Adrenal gland (tissue), 9 donors: ENCODE measurements at regions not wholly inside any gene's neighbourhood (a gene's known extent, or its start where the extent isn't known, plus 50 kb on each side); places are given as distances from the start of the nearest gene placed in this dataset.

Source experiments
- DNase-seq, 7 donors: peaks; one replicate each; pipeline ENCODE4 v3.0.0-alpha.2; 2019 to 2020
- H3K27ac ChIP-seq, 5 donors: fragments of 200-600 bp; sonication (generic) in 4 of 5; 1 replicate in 3 of 5; 2 replicates in 2 of 5; pipeline versions ENCODE4 v1.5.1 to v1.8.0; 2016 to 2020; ENCODE audit warnings: mild to moderate bottlenecking in 1 of 5
- H3K27me3 ChIP-seq: fragments of 200-600 bp; 2 replicates; pipeline ENCODE4 v1.8.0; 2021
- H3K36me3 ChIP-seq, 2 donors: fragments of 200-600 bp; replicated peaks in 1 of 2; 1 replicate in 1 of 2; 2 replicates in 1 of 2; pipeline versions ENCODE4 v1.5.1 to v1.8.0; 2018 to 2022
- H3K4me1 ChIP-seq, 2 donors: fragments of 200-600 bp; replicated peaks in 1 of 2; 1 replicate in 1 of 2; 2 replicates in 1 of 2; pipeline versions ENCODE4 v1.5.1 to v1.8.0; 2018 to 2021
- H3K4me3 ChIP-seq, 4 donors: fragments of 200-600 bp; sonication (generic) in 3 of 4; one replicate each; pipeline ENCODE4 v1.5.1; 2016 to 2018
- H3K9me3 ChIP-seq, 3 donors: fragments of 200-600 bp; sonication (generic) in 1 of 3; replicated peaks in 1 of 3; 1 replicate in 2 of 3; 2 replicates in 1 of 3; pipeline versions ENCODE4 v1.5.1 to v1.8.0; 2016 to 2021
- CTCF ChIP-seq, 6 experiments: fragments of 450-650 bp in 4 of 6; fragments of 200-600 bp in 2 of 6; sonication (generic) in 1 of 6; IDR thresholded peaks; 1 replicate in 5 of 6; 2 replicates in 1 of 6; pipeline versions ENCODE4 v1.5.1 to v1.8.0; 2016 to 2021; ENCODE audit warnings: antibody characterized with exemption in 6 of 6, mild to moderate bottlenecking in 2 of 6, moderate library complexity in 1 of 6
- POLR2A ChIP-seq, 2 donors: fragments of 450-650 bp; IDR thresholded peaks; one replicate each; pipeline ENCODE4 v1.6.1; 2017; ENCODE audit warnings: antibody characterized with exemption in 2 of 2, mild to moderate bottlenecking in 2 of 2, moderate library complexity in 1 of 2
- WGBS, 4 donors: extraction: QIAGEN DNeasy Blood & Tissue Kit in 2 of 4; methylation state at CpG; one replicate each; pipeline versions ENCODE4 v1.1.5 to v1.1.7; 2013 to 2017; 5-methylcytosine and 5-hydroxymethylcytosine counted together
- intact Hi-C, 2 donors: fragments of 100-400 bp; cut with DNase I; formaldehyde crosslinking; loops; one replicate each; pipeline versions ENCODE4 v1.14.1 to v1.15.0; 2022 to 2023
- donor health status: healthy with polysubstance abuse.
- donor health status: Bipolar disorder and iron deficiency.
- donor health status: DM: yes; HTN: yes; CAD: no.
- donor health status: DM: no; HTN: no; CAD: no.
- donor health status: DM: no; HTN: no; CAD: no.

- Histone ChIP-seq H3K36me3 (no peaks in the 10 kb centered on the region), H3K27me3 (no peaks in the 10 kb centered on the region), H3K4me3 (no peak overlapping the region), H3K9me3 (no peaks in the 10 kb centered on the region), H3K4me1 (no peaks in the 10 kb centered on the region), H3K27ac (no peak overlapping the region)
- no peak for DNase-seq
- TF ChIP-seq CTCF (IDR thresholded peaks at IDR 0.05) (no peak), POLR2A (IDR thresholded peaks at IDR 0.05) (no peak)
- WGBS, 4 donors: 60 to 95% (median 84%) methylated on average over 3 of the region's 3 CpGs
- intact Hi-C loops: no loop called here
These were observed 167.5 kb upstream of the TOPAZ1 start for GRCh38 chr3:44074181-44074580.

GRCh38 chr3:44076221-44076829 is 165.4 kb upstream of the TOPAZ1 start:
- H3K27me3 ChIP-seq: no peaks in the 10 kb centered on the region
- no peak overlapping the region for H3K27ac ChIP-seq
- H3K4me3 ChIP-seq: no peak overlapping the region
- 72 to 77% (median 75%) methylated on average over 7 of the region's 7 CpGs for WGBS, 4 donors
- H3K4me1 ChIP-seq: no peaks in the 10 kb centered on the region
- DNase-seq: no peak
- no peaks in the 10 kb centered on the region for H3K9me3 ChIP-seq
- TF ChIP-seq POLR2A (IDR thresholded peaks at IDR 0.05) (no peak), CTCF (IDR thresholded peaks at IDR 0.05) (no peak)
- no peaks in the 10 kb centered on the region for H3K36me3 ChIP-seq
- intact Hi-C loops: no loop called here

GRCh38 chr3:44077267-44077666 is 164.4 kb upstream of the TOPAZ1 start:
- WGBS, 4 donors: 45 to 68% (median 66%) methylated on average over 5 of the region's 5 CpGs
- intact Hi-C loops: no loop called here

GRCh38 chr3:44078863-44079262 is 162.8 kb upstream of the TOPAZ1 start:
- H3K4me1 ChIP-seq: no peaks in the 10 kb centered on the region
- H3K27me3 ChIP-seq: no peaks in the 10 kb centered on the region
- DNase-seq: no peak
- TF ChIP-seq CTCF (IDR thresholded peaks at IDR 0.05): no peak
- H3K9me3 ChIP-seq: no peaks in the 10 kb centered on the region
- 76 to 94% (median 86%) methylated on average over 3 to 7 of the region's 7 CpGs for whole genome bisulfite sequencing, 4 donors
- intact Hi-C loops: no loop called here
- H3K27ac ChIP-seq: no peak overlapping the region
- H3K4me3 ChIP-seq: no peak overlapping the region
- no peaks in the 10 kb centered on the region for H3K36me3 ChIP-seq

More at GRCh38 chr3:44077267-44077666, 164.4 kb upstream of the TOPAZ1 start:
- Histone ChIP-seq H3K27me3 (no peaks in the 10 kb centered on the region), H3K36me3 (no peaks in the 10 kb centered on the region), H3K4me1 (no peaks in the 10 kb centered on the region), H3K4me3 (no peak overlapping the region), H3K9me3 (no peaks in the 10 kb centered on the region), H3K27ac (no peak overlapping the region)
- TF ChIP-seq POLR2A (IDR thresholded peaks at IDR 0.05): no peak
- no peak for TF ChIP-seq CTCF (IDR thresholded peaks at IDR 0.05)
- DNase-seq: no peak
